Stimulated activated CD4-positive, alpha-beta T cell treated with anti-CD3 and anti-CD28 coated beads, Interleukin-4, amount 100 ng/mL, for 48 hours (primary cell): ENCODE measurements at regions not wholly inside any gene's neighbourhood (a gene's known extent, or its start where the extent isn't known, plus 50 kb on each side); places are given as distances from the start of the nearest gene placed in this dataset.

Source experiments
- DNase-seq, 2 donors: peaks; one replicate each; pipeline ENCODE4 v3.0.0-alpha.2; 2020; ENCODE audit warnings: low read depth in 2 of 2

DNA sequence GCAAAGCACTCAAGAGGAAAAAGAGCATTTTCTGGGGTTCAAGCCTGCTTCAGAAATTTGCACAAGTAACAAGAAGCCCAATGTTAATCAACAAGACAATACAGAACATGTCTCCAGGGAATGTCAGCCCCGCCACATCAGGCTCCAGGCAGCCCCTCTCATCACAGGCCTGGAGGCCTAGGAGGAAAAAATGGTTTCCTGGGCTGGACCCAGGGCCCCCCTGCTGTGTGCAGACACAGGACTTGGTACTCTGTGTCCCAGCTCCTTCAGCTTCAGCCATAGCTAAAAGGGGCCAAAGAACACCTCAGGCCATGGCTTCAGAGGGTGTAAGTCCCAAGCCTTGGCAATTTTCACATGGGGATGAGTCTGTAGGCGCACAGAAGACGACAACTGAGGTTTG, 802.9 kb upstream of the KLHL29 start:
- DNase-seq = no peak

DNA sequence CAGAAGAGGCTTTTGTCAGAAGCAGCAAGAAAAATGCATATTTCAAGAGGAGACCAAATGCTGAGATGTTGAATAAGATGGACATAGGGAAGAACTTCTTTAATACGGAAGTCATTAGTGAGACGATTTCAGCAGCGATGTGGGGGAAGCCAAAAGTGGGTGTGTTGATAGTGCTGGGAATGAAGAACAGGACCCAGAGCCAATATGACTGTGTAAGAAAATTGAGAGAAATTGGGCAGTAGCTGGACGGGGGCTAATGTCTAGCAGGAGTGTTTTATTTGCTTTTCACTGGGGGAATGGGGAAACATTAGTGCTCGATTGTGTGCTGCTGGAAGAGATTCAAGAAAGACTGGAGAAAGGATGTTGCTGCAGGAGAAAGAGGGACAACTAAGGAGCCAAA, 788.7 kb upstream of the KLHL29 start:
- DNase-seq = no peak

DNA sequence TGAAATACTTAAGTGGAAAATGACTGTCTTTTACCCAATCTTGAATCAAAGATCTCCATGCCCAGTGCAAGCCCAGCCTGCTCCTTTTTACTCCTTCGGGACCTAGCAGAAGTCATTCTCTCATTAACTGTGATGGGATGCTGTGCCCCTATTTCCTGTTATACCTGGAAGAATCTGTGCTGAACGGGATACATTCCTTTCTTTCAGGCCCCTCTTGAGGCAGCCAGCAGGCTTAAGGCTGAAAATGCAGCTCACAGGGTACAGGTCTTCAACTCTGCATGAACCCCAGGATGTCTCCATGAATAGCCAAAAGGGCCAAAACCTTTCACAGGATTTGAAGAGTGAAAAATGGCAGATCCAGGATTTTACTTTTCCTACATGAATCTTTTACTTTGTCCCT, 784.8 kb upstream of the KLHL29 start:
- DNase-seq = no peak

DNA sequence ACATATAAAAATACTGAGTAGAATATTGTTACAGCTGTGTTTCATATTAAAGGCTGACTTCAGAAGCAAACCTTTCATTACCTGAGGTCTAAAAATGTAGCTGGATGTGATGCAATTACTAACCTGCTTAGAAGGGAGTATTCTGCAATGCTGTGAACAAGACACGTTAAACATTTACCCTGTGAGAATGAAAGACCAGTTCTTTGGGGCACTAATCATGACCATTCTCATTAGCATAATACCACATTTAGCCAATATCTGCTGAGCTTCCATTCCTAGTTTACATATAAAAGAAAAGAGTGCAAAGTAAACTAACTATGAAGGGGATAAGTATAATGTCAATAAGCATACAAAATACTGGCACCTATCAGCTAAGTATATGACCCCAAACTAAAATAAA, 784.0 kb upstream of the KLHL29 start:
- DNase-seq = no peak

DNA sequence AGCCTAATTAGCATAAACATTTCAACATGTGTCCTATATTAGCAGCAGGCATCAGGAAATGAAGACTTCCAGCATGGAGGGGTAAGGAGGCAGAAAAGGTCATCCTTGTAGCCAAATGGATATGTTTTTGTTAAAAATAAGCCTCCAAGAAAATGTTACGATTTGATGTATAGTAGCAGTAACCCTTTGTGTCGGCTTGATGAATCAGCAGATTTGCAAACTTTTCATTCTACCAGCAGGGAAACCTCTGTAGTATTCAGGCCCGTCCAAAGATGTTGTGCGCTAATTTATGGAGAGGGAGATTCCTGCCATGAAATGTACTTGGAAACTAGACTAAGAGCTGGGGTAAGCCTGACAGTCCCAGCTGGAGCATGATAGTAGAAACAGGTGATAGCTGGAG, 780.8 kb upstream of the KLHL29 start:
- DNase-seq = no peak

DNA sequence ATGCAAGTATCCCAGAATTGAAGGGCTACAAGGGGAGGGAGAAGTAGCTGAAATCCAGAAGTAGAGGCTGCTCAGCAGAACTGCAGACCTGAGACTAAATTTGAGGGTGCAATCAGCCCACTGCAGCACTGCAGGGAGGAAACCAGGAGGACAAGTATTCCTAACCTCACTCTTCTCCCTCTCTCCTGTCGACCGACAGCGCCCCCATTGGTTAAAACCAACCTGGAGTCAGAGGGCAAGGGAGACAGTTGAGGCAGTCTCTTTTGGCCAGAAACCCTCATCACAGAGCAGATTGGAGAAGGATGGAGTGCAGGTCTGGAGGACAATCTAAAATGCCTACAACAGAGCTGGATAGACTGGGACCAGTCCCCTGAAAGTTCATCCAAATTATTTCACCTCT, 768.9 kb upstream of the KLHL29 start:
- DNase-seq = no peak

DNA sequence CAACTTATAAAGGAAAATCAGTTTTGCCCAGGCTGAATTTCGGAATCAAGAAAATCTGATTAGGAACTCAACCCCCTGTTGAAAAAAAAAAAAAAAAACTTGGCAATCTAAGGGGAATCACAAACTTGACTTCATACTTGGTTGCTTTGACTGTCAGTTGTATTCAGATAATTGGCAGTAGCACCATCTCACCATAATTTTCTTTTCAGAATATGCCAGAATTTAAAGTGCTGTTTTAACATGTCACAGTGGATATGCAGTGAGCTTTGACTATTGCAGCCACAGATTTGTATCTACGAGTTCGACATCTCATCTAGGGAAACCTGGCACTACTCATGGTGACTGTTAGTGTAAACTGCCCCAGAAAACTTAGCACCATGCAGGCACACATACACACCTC, 761.4 kb upstream of the KLHL29 start:
- DNase-seq = no peak

DNA sequence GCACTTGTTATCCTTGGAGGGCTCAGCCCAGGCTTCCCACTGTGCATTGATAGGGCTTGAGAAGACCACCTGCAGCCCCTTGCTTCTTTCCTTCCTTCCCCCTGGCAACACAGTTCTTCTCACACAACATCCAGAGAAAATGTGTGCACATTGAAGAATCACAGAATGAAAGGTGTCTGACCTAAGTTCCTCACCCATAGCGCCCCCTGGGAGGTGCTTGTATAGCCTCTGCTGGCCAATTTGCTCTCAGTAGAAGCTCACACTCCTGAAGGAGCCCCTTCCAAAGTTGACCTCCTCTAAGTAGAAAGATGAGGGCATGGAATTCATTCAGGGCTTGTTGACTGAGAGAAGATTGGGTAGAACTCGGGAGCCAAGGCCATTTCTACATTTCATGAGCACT, 758.4 kb upstream of the KLHL29 start:
- DNase-seq = no peak

DNA sequence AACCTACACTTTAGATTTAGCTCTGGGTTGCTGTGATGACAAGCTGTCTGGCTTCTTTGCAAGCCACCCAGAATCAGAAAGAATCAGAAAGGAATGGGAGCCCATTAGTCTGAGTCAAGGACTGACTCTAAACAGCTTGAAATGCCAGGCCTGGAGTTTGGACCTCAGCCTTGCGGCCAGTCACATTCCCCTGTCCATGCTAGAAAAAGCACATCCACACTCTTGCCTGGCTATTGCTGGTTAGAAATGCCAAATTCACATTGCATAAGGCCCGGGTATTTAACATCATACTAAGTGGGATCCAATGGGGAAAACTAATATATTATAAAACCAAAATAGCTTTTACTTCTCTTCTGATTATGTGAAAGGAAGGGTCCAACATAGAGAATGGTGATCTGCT, 756.8 kb upstream of the KLHL29 start:
- DNase-seq = no peak

DNA sequence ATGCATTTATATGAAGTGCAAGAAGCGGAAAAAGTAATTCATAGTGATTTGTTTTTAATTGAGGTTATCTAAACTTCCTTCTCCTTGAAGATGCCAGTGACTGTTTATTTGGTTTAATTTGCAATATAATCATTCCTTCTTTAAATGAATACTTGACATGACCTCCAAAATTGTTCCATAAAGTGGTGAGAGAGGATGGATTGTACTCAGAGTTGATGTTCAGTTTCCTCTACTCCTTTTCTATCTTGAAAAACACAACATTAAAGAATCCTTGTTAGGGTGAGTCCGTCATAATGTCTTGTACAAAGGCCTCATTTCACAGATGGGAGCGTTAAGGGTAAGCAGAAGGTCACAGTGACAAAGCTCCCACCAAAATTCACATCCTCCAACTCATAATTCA, 756.1 kb upstream of the KLHL29 start:
- DNase-seq = no peak

DNA sequence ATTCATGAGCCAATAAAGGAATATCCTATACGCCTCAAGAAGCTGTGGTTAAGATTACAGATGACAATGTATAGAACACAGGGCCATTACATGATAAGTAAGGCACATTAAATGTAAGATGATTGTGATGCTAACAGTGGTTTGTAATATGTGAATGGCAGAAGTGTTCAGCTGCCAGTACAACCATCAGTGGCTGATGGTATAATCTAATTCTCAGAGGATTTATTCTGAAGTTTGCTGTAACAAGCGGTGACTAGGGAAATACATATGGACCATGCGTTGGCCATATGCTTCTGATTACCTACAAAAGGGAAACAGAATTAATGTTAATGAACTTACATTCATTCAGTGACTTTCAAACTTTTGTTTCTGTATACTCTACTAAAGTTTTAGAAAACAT, 750.8 kb upstream of the KLHL29 start:
- no peak for DNase-seq

DNA sequence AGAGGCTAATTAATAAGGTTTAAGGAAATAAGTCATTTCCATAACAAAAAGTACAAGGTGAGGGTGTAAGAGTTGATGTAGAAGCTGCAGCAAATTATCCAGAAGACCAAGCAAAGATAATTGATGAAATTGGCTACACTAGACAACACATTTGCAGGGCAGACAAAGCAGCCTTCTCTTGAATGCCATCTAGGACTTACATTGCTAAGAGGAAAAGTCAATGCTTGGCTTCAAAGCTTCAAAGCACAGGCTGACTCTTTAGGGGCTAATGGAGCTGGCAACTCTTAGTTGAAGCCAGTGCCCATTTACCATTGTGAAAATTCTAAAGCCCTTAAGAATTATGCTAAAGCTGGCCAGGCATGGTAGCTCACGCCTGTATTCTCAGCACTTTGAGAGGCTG, 728.6 kb upstream of the KLHL29 start:
- no peak for DNase-seq

DNA sequence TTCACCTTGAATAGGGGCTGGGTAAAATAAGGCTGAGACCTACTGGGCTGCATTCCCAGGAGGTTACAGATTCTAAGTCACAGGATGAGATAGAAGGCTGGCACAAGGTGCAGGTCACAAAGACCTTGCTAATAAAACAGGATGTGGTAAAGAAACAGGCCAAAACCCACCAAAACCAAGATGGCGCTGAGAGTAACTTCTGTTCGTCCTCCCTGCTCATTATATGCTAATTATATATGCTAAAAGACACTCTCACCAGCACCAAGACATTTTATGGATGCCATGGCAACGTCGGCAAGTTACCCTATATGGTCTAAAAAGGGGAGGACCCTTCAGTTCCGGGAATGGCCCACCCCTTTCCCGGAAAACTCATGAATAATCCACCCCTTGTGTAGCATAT, 711.5 kb upstream of the KLHL29 start:
- DNase-seq = no peak

DNA sequence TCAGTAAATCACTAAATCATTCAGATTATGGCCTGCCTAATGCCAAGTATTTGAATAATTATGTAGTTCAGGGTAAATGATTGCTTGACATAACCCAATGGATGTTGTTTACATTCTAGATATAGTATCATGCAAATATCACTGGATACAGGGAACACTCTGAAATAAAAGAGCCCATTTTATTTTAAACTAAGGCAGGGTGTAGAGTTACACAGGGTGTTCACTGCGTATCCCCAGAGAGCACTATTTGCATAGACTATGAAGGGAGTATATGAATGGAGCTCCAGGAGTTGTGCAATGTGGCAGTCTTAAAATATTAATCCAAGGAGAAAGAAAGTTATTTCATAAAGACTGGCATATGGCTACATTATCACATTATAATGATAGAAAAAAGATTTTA, 701.1 kb upstream of the KLHL29 start:
- no peak for DNase-seq

DNA sequence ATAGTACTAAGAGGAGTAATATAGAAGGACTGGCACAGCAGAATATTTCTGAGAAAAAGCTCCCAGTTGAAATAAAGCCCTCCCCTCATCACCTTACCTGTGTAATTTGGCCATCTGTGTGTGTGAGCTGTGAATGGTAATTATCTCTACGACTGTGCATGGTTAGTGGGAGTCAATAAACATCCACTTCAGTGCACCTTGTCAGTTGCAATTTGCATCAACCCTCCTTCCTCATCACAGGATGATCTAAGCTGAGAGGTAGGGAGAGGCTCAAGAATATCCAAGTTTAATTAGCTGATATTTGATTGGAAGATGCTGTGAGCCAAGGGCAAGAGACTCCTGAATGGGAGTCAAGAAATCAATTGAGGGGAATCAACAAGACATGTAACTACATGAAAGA, 694.9 kb upstream of the KLHL29 start:
- DNase-seq = no peak

DNA sequence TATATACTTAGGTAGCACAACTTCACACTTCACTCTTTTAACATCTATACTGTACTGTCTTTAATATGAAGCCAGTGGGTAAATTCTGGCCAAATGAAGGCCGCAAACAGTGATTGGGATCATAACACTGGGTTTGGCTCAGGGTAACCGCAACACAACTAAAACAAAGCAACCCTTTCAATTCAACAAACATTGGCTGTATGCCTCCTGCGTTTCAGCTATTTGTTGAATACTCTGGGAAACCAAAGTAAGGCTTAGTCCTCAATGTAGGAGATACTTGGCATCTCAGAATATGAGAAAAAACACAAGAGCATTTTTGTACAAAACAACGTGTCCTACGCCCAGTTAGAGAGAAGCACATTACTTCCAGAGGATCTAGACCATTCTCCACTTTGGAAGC, 693.3 kb upstream of the KLHL29 start:
- no peak for DNase-seq

DNA sequence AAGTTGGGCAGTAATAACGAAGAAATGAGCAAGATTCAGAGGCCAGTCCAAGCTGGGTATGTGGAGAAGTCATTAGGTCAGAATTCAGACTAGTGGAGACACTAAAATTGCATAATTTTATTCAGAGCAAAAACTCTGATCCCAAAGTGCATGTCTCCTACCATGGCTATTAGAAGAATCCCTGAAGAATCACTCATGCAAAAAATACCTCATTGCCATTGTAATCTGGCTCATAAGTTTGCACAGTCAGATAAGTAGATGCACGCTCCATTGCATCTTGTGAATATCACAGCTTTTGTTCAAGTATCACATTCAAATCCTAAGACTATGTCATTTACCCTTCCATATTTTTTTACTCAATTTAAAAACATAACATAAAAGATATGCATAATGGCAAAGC, 692.2 kb upstream of the KLHL29 start:
- DNase-seq = no peak

DNA sequence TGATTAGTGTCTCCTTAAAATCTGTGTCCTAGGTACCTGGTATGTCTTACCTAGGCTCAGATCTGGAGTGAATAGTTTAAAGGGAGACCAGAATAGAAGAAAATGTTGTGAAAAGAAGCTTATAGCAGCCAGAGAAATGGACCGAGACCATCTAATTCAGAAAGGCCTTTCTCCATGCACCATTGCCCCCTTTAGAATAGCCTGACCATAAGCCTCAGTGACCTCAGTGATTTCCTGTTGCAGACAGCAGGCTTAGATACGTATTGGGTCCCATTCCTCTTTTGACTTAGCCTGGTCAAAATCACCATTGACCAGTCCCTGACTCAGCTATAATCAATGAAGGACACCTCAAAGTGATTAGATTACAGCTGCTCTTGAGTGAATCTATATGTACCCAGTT, 690.7 kb upstream of the KLHL29 start:
- no peak for DNase-seq

DNA sequence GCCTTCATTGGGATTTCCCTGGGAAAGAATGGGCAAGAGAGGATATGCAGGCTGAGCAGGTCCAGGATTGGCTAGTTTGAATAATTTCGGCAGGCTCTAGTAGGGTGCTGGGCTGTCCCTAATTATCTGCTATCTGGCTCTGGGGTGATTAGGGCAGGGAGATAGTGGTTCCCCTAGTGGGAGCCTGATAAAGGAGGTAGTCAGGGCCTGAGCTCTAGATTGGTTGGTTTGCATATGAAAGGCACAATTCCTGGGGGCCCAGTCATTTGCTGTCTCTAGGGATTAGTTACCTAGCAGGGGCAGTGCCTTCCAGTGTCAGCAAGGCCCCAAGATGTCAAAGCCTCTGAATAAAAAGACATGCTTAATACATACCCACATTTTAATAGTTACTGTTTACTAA, 690.1 kb upstream of the KLHL29 start:
- no peak for DNase-seq

DNA sequence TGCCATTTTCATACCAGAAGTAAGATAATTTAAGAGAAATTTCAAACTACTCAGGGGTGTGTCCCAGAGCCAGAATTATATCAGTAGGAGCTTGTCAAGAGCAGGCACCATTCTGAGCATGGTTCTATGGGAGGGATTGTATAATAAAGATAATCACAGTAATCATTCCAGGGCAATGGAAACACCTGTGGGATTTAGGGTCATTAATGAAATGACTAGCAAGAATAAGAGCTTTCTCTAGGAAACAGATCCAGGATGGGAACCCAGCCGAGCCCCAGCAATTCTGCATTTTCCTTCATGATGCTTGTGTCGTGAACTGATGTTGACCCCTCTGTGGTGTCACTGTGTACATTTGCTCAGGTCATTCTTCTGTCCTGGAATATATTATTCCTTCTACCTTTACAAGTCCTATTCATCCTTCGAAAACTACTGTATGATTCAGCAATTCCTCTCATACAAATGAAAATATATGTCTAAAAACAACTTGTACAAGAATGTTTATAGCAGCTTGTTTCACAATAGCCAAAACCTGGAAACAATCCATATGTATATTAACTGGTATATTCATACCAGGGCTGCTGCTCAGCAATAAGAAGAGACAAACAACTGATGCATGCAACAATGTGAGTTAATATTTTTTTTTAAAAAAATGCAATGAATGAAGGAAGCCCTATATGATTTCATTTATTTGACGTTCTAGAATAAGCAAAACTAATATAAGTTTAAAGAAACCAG, 687.8 kb upstream of the KLHL29 start:
- DNase-seq = no peak

DNA sequence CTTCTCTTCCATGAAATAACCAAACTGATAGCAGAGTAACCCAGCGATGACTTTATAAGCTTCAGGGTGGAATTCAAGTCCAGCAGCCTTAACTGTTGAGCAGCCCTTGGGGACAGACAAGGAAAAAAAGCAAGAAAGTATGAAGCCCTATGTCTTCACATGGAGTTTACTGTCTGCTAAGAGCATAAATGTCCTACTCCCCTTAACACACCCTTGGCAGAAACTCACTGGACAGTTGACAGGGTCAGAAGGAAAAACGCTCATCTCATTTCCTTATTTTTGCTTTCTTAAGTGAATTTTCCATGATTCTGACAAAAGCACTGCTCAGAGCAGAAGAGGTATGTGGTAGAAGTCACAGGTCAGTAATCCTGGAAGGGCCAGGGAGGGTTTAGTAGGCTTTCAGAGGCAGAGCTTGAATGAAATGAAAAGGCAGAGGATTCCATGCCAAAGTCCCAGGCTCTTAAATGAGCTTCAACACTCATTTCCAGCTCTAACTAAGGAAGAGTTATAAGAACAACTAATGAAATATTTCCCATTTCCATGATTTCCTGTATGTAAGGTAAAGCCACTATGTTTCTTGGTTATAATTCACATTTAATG, 683.3 kb upstream of the KLHL29 start:
- no peak for DNase-seq

DNA sequence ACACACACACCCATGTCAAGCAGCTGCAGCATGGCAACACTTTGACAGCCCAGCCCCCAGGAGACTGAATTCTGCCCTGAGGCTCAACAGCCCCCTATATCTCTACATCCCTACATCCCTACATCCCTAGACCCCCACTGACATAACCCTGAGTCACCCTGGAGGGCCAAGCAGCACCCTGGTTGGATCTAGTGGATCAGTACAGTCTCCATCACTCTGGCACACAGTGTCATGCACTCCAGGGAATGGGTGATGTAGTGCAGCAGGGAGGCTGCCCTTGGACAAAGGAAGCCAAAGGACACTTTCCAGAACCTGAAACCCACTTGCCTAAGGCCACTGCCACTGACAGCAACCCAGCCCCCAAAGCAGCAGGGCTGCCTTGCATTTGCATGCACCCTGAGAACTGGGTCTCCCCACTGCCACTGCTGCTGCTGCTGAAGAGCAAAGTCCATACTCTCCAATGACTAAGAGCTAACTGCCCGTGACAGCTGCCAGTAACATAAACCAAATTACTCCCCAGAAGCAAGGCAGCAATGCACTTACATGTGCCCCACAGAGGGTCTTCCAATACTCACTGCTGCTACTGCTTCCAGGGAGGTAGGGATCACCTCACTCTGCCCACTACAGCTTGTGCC, 681.6 kb upstream of the KLHL29 start:
- DNase-seq = no peak

DNA sequence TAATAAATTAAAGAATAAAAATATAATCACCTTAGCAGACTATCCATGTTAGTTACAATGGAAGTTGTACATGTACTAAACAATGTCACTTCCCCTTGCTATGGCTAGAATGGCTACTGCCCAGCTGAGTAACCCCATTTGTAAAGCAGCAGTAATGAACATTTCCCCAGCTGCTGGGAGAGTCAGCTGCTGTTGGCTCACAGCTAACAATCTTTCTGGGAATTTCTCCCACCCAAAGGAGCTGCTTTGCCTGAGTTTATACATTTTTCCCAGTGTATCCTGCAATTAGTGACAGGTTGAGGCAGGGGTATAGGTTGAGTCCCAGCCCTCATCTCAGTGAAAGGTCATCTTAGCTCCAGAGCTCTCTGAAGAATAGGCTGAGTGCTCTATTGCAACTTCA, 665.6 kb upstream of the KLHL29 start:
- DNase-seq = no peak

DNA sequence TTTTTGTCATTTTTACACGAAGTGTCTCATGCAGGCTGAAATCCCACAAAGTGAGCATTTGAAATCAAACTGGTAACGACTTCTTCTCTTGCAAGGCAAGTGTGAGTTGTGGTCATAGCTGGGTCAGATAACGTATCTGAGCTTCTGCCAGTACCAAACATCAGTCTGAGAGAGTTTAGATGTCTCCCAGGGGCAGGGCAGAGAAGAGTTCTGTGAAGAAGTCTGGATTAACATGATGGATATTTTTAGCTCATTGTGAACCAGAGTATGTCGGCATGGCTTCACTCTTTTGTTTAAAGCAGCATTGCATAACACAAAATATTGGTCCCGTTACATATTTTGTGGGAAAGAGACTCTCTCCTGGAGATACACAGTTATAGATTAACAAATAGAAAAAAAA, 655.5 kb upstream of the KLHL29 start:
- no peak for DNase-seq
